Activated naive CD4-positive, alpha-beta T cell treated with anti-CD3 and anti-CD28 coated beads, Interleukin-2, amount 50 U/mL, for 24 hours (primary cell): ENCODE measurements at regions not wholly inside any gene's neighbourhood (a gene's known extent, or its start where the extent isn't known, plus 50 kb on each side); places are given as distances from the start of the nearest gene placed in this dataset.
"Not testable (repeated sequence)": the region's sequence is repeated elsewhere in the genome, so short reads cannot be mapped to it uniquely, and the experiment has no call there.

Experiments used
- H3K27ac Mint-ChIP-seq: one replicate; pipeline ENCODE4 v1.8.0; 2021; ENCODE audit warnings: mild to moderate bottlenecking, mixed read lengths
- H3K27me3 Mint-ChIP-seq: one replicate; pipeline ENCODE4 v1.8.0; 2021; ENCODE audit warnings: mixed read lengths
- H3K36me3 Mint-ChIP-seq: one replicate; pipeline ENCODE4 v1.8.0; 2021; ENCODE audit warnings: mixed read lengths
- H3K4me1 Mint-ChIP-seq: one replicate; pipeline ENCODE4 v1.8.0; 2021; ENCODE audit warnings: mixed read lengths
- H3K4me3 Mint-ChIP-seq: one replicate; pipeline ENCODE4 v1.8.0; 2021; ENCODE audit warnings: mild to moderate bottlenecking, mixed read lengths
- H3K9me3 Mint-ChIP-seq: one replicate; pipeline ENCODE4 v1.8.0; 2021; ENCODE audit warnings: mixed read lengths

DNA sequence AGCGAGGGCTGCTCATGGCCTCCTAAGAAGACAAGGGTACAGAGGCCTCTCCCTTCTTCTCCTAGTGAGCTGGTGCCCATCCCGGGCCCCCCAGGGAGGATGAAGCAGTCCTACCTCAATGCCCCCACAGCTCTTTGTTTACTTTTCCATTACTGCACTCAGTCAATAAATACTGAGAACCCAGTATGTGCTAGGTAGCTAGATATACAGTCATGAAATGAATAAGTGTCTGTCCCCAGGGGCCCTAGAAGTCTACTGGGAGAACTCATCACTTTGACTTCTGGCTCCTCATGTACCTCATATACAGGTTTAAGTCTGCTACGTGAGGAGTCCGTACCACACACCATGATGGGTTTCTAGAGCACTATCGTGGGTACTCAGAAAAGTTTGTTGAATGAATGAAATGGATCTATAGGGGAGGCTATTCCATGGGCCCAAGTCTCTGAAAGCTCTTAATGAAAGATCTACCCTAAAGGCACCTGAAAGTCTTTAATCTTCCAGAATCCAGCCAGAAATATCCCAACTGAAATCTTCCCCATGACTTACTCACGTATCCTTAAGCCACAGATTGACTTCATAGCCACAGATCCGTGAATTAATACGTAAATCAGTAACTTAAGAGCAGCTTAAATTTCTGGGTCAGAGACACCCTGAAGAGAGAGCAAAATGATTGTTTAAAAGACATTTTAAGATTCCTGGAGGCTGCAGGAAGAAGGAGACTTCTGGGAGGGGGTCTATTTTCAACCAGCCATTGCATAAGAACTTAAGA lies 51.6 kb upstream of the POMP start:
- Mint-ChIP-seq H3K27me3 (no peaks in the 10 kb centered on the region), H3K36me3 (no peaks in the 10 kb centered on the region), H3K27ac (no peak overlapping the region), H3K4me3 (no peak overlapping the region), H3K9me3 (no peaks in the 10 kb centered on the region), H3K4me1 (peaks cover 18% of the 10 kb centered on the region)

- no peak overlapping the region for H3K4me3 Mint-ChIP-seq
- H3K9me3 Mint-ChIP-seq = no peaks in the 10 kb centered on the region
- H3K27me3 Mint-ChIP-seq = no peaks in the 10 kb centered on the region
Observed at GRCh38 chr13:28606466-28606865, 52.5 kb upstream of the POMP start.

GRCh38 chr13:28605147-28605546 lies 53.8 kb upstream of the POMP start:
- H3K27me3 Mint-ChIP-seq, H3K27ac Mint-ChIP-seq, H3K9me3 Mint-ChIP-seq, H3K4me3 Mint-ChIP-seq, H3K4me1 Mint-ChIP-seq, H3K36me3 Mint-ChIP-seq: not testable (repeated sequence)

More at GRCh38 chr13:28606466-28606865, 52.5 kb upstream of the POMP start:
- peaks cover 9% of the 10 kb centered on the region for H3K4me1 Mint-ChIP-seq
- no peak overlapping the region for H3K27ac Mint-ChIP-seq
- no peaks in the 10 kb centered on the region for H3K36me3 Mint-ChIP-seq

- Mint-ChIP-seq H3K4me1 (no peaks in the 10 kb centered on the region), H3K4me3 (no peak overlapping the region), H3K27me3 (no peaks in the 10 kb centered on the region), H3K9me3 (no peaks in the 10 kb centered on the region), H3K27ac (no peak overlapping the region), H3K36me3 (no peaks in the 10 kb centered on the region)
Observed at GRCh38 chr13:28603043-28603664, 55.8 kb upstream of the POMP start.

DNA sequence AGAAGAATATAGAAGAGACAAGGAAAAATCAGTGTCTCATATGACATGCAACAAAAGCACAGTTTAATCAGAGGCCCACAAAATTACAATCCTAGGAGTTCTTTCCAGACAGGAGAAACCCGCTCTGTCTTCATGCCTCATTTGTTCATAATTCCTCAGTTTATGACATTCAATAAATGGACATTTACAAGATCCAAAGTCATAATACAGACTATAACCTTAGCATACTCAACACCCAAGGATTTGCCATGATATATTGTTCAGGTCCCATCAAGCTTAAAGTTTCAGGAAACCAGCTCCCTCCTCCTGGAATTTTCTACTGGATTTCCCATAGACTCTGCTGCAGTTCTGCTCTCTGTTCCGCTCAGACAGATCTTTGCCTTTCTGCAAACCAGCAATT lies 56.4 kb upstream of the POMP start:
- no peak overlapping the region for H3K27ac Mint-ChIP-seq
- no peaks in the 10 kb centered on the region for H3K36me3 Mint-ChIP-seq
- no peaks in the 10 kb centered on the region for H3K4me1 Mint-ChIP-seq
- H3K4me3 Mint-ChIP-seq = no peak overlapping the region
- H3K9me3 Mint-ChIP-seq = no peaks in the 10 kb centered on the region
- H3K27me3 Mint-ChIP-seq = no peaks in the 10 kb centered on the region

DNA sequence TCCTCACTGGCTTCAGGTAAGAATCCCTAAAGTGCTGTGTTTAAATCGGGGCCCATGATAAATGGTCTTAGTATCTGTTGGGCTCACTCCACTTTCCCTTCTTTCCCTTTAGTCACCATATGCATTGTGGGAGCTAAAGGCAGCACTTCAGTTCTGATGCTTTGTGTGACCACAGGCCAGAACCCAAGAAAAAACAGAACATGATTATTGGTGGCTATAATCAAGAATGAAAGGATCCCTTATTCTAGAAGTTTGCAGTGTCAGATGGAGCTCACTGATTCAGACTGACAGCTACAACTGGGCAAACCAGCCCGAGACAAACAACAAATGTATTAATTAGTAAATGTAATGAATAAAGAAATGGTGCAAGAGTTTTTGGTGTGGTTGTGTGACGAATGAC lies 57.3 kb upstream of the POMP start:
- Mint-ChIP-seq H3K36me3 (no peaks in the 10 kb centered on the region), H3K27ac (no peak overlapping the region), H3K9me3 (no peaks in the 10 kb centered on the region), H3K4me1 (no peaks in the 10 kb centered on the region), H3K4me3 (no peak overlapping the region), H3K27me3 (no peaks in the 10 kb centered on the region)

GRCh38 chr13:28597641-28598040 lies 61.3 kb upstream of the POMP start:
- no peak overlapping the region for H3K4me3 Mint-ChIP-seq
- peaks cover 4% of the 10 kb centered on the region for H3K27me3 Mint-ChIP-seq
- no peaks in the 10 kb centered on the region for H3K4me1 Mint-ChIP-seq
- H3K9me3 Mint-ChIP-seq = no peaks in the 10 kb centered on the region
- H3K27ac Mint-ChIP-seq = no peak overlapping the region
- no peaks in the 10 kb centered on the region for H3K36me3 Mint-ChIP-seq

DNA sequence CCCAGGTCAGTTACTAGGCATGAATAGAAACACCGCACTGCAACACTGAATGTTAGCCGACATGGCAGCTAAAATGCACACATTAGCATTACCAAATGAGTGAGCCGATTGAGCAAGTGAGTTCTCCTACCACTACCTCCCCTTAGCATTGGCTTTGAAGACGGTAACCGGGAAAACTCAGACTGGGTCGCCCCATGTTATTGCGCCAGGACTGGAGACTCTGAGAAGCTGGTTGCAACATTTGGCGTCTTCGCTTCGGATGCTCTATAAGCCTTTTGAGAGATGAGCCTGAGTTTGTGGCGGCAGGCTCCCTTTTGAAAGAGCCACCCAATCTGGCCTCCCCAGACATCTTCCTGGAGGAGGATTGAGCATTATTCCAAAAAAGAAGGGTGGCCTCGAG lies 68.5 kb upstream of the POMP start:
- Mint-ChIP-seq H3K36me3 (no peaks in the 10 kb centered on the region), H3K27ac (no peak overlapping the region), H3K4me3 (no peak overlapping the region), H3K27me3 (peaks cover 2% of the 10 kb centered on the region), H3K9me3 (no peaks in the 10 kb centered on the region), H3K4me1 (no peaks in the 10 kb centered on the region)

DNA sequence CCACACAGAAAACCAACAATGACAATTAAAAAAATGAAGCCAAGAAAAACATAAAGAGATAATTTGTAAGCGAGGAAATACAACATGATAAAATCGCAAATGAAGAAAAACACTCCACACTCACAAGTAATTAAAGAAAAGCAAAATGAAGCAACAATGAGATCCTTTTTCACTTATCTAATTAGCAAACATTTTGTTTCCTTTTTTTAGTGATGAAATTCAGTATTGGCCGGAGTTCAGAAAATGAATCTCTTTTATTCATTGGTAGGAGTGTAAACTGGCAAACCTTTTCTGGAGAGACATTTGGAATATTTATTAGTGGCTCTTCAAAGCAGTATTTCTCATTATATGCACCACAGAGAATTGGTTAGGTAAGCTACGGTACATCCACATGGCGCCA lies 70.6 kb upstream of the POMP start:
- no peak overlapping the region for H3K4me3 Mint-ChIP-seq
- H3K36me3 Mint-ChIP-seq = no peaks in the 10 kb centered on the region
- H3K27me3 Mint-ChIP-seq = no peaks in the 10 kb centered on the region
- no peak overlapping the region for H3K27ac Mint-ChIP-seq
- H3K9me3 Mint-ChIP-seq = no peaks in the 10 kb centered on the region
- H3K4me1 Mint-ChIP-seq = no peaks in the 10 kb centered on the region

DNA sequence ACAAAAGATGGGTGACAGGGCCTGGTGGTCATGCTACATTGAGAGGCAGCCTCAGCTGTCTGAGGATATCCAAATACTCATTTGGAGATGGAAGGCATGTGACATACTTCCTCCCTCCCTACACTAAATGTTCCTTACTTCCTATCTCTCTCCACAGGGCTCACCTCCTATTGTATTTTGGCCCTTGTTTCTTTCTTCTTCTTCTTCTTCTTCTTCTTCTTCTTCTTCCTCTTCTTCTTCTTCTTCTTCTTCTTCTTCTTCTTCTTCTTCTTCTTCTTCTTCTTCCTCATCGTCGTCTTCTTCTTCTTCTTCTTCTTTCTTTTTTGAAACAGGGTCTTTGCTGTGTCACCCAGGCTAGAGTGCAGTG lies 71.8 kb upstream of the POMP start:
- H3K4me1 Mint-ChIP-seq = no peaks in the 10 kb centered on the region
- H3K9me3 Mint-ChIP-seq = no peaks in the 10 kb centered on the region
- no peak overlapping the region for H3K4me3 Mint-ChIP-seq
- H3K27ac Mint-ChIP-seq = no peak overlapping the region
- H3K27me3 Mint-ChIP-seq = no peaks in the 10 kb centered on the region
- H3K36me3 Mint-ChIP-seq = no peaks in the 10 kb centered on the region

GRCh38 chr13:28586439-28587173 lies 72.3 kb upstream of the POMP start:
- Mint-ChIP-seq H3K9me3 (no peaks in the 10 kb centered on the region), H3K36me3 (no peaks in the 10 kb centered on the region), H3K4me1 (no peaks in the 10 kb centered on the region), H3K27ac (no peak overlapping the region), H3K4me3 (no peak overlapping the region), H3K27me3 (no peaks in the 10 kb centered on the region)

DNA sequence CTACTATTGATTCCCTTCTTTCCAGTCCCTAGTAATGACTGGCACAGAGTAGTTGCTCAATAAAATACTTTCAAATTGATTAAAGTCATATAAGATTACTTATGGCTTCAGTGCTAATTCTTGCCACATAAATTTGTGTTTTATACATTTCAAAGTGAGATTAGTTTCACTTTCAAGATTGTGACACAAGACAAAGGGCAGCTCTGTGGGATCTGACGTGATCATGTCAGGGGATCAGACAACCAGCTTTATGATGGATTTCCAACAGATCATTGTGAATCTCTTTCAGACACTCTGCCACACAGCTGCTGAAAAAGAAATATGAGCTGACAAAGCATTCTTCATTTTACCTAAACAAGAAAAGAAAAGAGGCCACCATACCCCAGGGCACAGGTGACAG lies 73.4 kb upstream of the POMP start:
- H3K27me3 Mint-ChIP-seq = no peaks in the 10 kb centered on the region
- H3K27ac Mint-ChIP-seq = no peak overlapping the region
- H3K4me3 Mint-ChIP-seq = no peak overlapping the region
- no peaks in the 10 kb centered on the region for H3K4me1 Mint-ChIP-seq
- no peaks in the 10 kb centered on the region for H3K9me3 Mint-ChIP-seq
- H3K36me3 Mint-ChIP-seq = no peaks in the 10 kb centered on the region

DNA sequence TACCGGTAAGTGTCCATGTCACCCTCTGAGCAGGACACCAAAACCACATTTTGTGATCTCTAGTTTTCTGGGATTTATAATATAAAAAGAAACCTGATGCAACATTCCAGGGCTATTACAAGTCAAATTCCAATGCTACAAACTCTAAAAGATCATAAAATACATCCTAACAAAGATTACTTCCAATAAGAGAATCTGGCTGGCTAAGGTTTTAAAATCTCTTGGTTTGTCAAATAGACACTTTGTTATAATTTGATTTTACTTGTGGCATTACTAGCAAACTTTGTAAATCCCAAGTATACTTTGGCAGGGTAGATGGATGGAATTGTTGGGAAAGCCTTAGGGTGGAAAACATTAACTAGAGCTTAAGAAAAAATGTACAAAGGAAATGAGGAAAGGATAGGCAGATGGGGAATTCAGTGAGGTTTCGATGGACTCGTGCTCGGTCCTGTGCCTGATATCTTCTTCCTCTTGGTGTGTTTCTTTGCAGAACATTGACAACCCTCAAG lies 74.0 kb upstream of the POMP start:
- Mint-ChIP-seq H3K27me3 (no peaks in the 10 kb centered on the region), H3K9me3 (no peaks in the 10 kb centered on the region), H3K4me3 (no peak overlapping the region), H3K27ac (no peak overlapping the region), H3K36me3 (no peaks in the 10 kb centered on the region), H3K4me1 (no peaks in the 10 kb centered on the region)

DNA sequence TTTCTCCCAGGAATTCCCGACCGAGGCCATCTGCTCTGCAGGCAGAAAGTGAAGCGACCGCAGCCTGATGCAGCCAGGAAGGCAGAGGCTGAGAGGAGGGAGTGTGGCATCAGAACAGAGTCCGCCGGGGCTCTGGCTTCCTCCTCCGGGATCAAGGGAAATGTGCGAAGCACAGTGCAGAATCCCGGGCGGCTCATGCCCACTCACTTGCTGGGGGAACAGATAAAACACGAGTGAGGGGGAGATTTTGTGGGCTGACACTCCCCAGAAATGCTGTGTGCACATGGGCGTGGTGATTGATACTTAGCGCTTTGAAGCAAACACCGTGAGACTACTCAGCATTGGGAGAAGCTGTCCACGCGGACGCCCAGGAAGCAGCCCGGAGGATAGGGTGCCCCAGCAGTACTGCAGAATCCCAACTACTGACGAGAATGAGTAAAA lies 75.3 kb upstream of the POMP start:
- Mint-ChIP-seq H3K4me1 (no peaks in the 10 kb centered on the region), H3K36me3 (no peaks in the 10 kb centered on the region), H3K4me3 (no peak overlapping the region), H3K9me3 (no peaks in the 10 kb centered on the region), H3K27me3 (no peaks in the 10 kb centered on the region), H3K27ac (peak overlapping the region; percentile 3)

GRCh38 chr13:28582892-28583240 lies 76.1 kb upstream of the POMP start:
- H3K4me3 Mint-ChIP-seq = no peak overlapping the region

GRCh38 chr13:28582225-28582891 lies 76.6 kb upstream of the POMP start:
- Mint-ChIP-seq H3K36me3 (no peaks in the 10 kb centered on the region), H3K9me3 (no peaks in the 10 kb centered on the region), H3K4me3 (no peak overlapping the region), H3K27ac (no peak overlapping the region), H3K4me1 (no peaks in the 10 kb centered on the region), H3K27me3 (no peaks in the 10 kb centered on the region)

More at GRCh38 chr13:28582892-28583240, 76.1 kb upstream of the POMP start:
- Mint-ChIP-seq H3K36me3 (no peaks in the 10 kb centered on the region), H3K27me3 (no peaks in the 10 kb centered on the region), H3K9me3 (no peaks in the 10 kb centered on the region), H3K27ac (no peak overlapping the region), H3K4me1 (no peaks in the 10 kb centered on the region)
